Sigmoid colon (tissue), 4 donors: ENCODE measurements at regions not wholly inside any gene's neighbourhood (a gene's known extent, or its start where the extent isn't known, plus 50 kb on each side); places are given as distances from the start of the nearest gene placed in this dataset.

Experiments used
- CTCF ChIP-seq, 4 experiments: fragments of 450-650 bp in 3 of 4; fragments of 200-600 bp in 1 of 4; IDR thresholded peaks; one replicate each; pipeline ENCODE4 v1.5.1; 2016 to 2019; ENCODE audit warnings: antibody characterized with exemption in 4 of 4, mild to moderate bottlenecking in 3 of 4, moderate library complexity in 2 of 4
- EP300 ChIP-seq, 4 donors: sonication (generic); formaldehyde crosslinking; IDR thresholded peaks; one replicate each; pipeline ENCODE4 v1.6.1; 2017; ENCODE audit warnings: antibody characterized with exemption in 4 of 4
- POLR2A ChIP-seq, 2 donors: fragments of 450-650 bp; IDR thresholded peaks; one replicate each; pipeline ENCODE4 v1.6.1; 2016; ENCODE audit warnings: antibody characterized with exemption in 2 of 2, mild to moderate bottlenecking in 2 of 2, moderate library complexity in 2 of 2
- POLR2AphosphoS5 ChIP-seq, 4 donors: sonication (generic); formaldehyde crosslinking; IDR thresholded peaks; one replicate each; pipeline ENCODE4 v1.6.1; 2017; ENCODE audit warnings: antibody characterized with exemption in 4 of 4

- TF ChIP-seq POLR2A (IDR thresholded peaks at IDR 0.05) = no peak
- TF ChIP-seq CTCF (IDR thresholded peaks at IDR 0.05) = no peak
- no peak for TF ChIP-seq POLR2AphosphoS5 (IDR thresholded peaks at IDR 0.05)
- no peak for TF ChIP-seq EP300 (IDR thresholded peaks at IDR 0.05)
Observed at GRCh38 chr7:80014511-80014910, 120.1 kb upstream of the GNAI1 start.
